Tibial artery (tissue), 4 donors: ENCODE measurements at regions not wholly inside any gene's neighbourhood (a gene's known extent, or its start where the extent isn't known, plus 50 kb on each side); places are given as distances from the start of the nearest gene placed in this dataset.

ENCODE experiments used
- DNase-seq, 2 donors: peaks; one replicate each; pipeline ENCODE4 v3.0.0-alpha.2; 2019
- H3K27ac ChIP-seq, 2 donors: fragments of 200-600 bp; sonication (generic) in 1 of 2; 1 replicate in 1 of 2; 2 replicates in 1 of 2; pipeline ENCODE4 v1.5.1; 2018 to 2019; ENCODE audit warnings: mild to moderate bottlenecking in 1 of 2
- H3K27me3 ChIP-seq, 2 donors: fragments of 200-600 bp; sonication (generic) in 1 of 2; one replicate each; pipeline versions ENCODE4 v1.5.1 to v1.6.0; 2016 to 2019
- H3K36me3 ChIP-seq, 3 donors: fragments of 200-600 bp; sonication (generic) in 2 of 3; one replicate each; pipeline ENCODE4 v1.5.1; 2016 to 2019; ENCODE audit warnings: mild to moderate bottlenecking in 2 of 3
- H3K4me1 ChIP-seq, 4 donors: fragments of 200-600 bp; sonication (generic) in 2 of 4; 1 replicate in 3 of 4; 2 replicates in 1 of 4; pipeline ENCODE4 v1.5.1; 2016 to 2019
- H3K4me3 ChIP-seq, 2 donors: fragments of 200-600 bp; sonication (generic) in 1 of 2; 1 replicate in 1 of 2; 2 replicates in 1 of 2; pipeline ENCODE4 v1.5.1; 2018 to 2019; ENCODE audit warnings: mild to moderate bottlenecking in 2 of 2
- H3K9me3 ChIP-seq, 3 donors: fragments of 200-600 bp; sonication (generic) in 1 of 3; one replicate each; pipeline ENCODE4 v1.5.1; 2016 to 2019
- intact Hi-C: fragments of 100-400 bp; cut with DNase I; formaldehyde crosslinking; loops from one replicate; pipeline ENCODE4 v1.15.0; 2023; ENCODE audit warnings: low total_unique reads
- TF ChIP-seq, protein P1 (sequence below), 2 experiments: fragments of 200-600 bp in 1 of 2; fragments of 450-650 bp in 1 of 2; IDR thresholded peaks; one replicate each; pipeline ENCODE4 v1.5.1; 2017 to 2019; ENCODE audit warnings: antibody characterized with exemption in 2 of 2, mild to moderate bottlenecking in 1 of 2, moderate library complexity in 1 of 2

DNA sequence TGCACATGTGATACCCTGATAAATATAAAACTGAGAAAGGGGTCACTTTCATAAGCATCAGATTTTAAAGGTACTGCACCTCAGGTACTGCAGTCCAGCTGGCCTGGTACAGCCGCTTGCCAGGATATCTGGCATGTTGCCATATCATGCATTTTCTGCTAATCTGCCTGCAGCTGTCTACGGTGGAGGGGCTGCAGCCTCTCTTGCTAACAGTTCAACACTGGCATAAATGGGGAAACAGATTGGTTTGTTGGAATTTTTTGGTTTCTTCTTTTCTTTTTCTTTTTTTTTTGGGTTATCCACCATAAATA lies 71.5 kb downstream of the MIS18A start:
- no peak for DNase-seq
- TF ChIP-seq, protein P1, sequence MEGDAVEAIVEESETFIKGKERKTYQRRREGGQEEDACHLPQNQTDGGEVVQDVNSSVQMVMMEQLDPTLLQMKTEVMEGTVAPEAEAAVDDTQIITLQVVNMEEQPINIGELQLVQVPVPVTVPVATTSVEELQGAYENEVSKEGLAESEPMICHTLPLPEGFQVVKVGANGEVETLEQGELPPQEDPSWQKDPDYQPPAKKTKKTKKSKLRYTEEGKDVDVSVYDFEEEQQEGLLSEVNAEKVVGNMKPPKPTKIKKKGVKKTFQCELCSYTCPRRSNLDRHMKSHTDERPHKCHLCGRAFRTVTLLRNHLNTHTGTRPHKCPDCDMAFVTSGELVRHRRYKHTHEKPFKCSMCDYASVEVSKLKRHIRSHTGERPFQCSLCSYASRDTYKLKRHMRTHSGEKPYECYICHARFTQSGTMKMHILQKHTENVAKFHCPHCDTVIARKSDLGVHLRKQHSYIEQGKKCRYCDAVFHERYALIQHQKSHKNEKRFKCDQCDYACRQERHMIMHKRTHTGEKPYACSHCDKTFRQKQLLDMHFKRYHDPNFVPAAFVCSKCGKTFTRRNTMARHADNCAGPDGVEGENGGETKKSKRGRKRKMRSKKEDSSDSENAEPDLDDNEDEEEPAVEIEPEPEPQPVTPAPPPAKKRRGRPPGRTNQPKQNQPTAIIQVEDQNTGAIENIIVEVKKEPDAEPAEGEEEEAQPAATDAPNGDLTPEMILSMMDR (IDR thresholded peaks at IDR 0.05) = no peak

DNA sequence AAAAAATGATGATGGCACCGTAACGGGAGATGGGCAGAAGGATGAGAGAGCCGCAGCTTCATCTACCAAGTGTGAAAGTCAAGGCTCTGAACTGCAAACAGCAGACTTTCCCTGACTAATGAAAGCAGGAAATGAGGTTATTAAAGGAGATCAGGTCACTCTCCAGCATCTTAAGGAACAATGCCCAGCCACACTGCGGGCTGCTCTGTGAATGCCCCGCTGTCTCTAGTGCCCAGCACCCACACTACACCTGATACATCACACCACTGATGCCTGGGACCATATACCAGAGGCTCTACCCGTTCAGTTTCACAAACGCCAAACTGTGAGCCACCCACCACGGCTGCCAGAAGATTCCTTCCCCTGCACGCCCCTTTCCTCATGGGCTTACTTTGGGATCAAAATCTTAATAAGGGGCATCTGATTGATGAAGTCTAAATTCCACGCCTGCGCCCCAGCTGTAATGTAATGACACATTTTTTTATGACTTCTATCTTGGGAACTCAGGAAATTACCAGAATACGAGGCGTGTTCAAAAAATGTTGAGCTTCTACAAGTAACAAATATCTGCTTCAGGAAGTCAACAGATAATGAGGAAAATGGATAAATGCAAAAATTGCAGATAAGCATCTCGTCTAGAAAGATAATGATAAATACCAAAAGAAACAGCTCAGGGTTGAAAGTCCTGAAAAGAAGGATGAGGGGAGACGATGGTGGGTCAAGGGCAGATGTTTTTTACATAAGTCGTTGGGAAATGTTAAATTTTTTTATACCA lies 72.0 kb downstream of the MIS18A start:
- no peaks in the 10 kb centered on the region for H3K27me3 ChIP-seq
- TF ChIP-seq, protein P1 (IDR thresholded peaks at IDR 0.05) = no peak
- H3K4me1 ChIP-seq = no peaks in the 10 kb centered on the region
- no peaks in the 10 kb centered on the region for H3K9me3 ChIP-seq
- no peak for DNase-seq
- H3K27ac ChIP-seq = no peak overlapping the region
- intact Hi-C loops = no loop called here
- no peaks in the 10 kb centered on the region for H3K36me3 ChIP-seq
- H3K4me3 ChIP-seq = no peak overlapping the region

More for the DNA sequence above, 71.5 kb downstream of the MIS18A start:
- Histone ChIP-seq H3K9me3 (no peaks in the 10 kb centered on the region), H3K27ac (no peak overlapping the region), H3K4me1 (no peaks in the 10 kb centered on the region), H3K4me3 (no peak overlapping the region), H3K36me3 (no peaks in the 10 kb centered on the region), H3K27me3 (no peaks in the 10 kb centered on the region)
- intact Hi-C loops = no loop called here

DNA sequence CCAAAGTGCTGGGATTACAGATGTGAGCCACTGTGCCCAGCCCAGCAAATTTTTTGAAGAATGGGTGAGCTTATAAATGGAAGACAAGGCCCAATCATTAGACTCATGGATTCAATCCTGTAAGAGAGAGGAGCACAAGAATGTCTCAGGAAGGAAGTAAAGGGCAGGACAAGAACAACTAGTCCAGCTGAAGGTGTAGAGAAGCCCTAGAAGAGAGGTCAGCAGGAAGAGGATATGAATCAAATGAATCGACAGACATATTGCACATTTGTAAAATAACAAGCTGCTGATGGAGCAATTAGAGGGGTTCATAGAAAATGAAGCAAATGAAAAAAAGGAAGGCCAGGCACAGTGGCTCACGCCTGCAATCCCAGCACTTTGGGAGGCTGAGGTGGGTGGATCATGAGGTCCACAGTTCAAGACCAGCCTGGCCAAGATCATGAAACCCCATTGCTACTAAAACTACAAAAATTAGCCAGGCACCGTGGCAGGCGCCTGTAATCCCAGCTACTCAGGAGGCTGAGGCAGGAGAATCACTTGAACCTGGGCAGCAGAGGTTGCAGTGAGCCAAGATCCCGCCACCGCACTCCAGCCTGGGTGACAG lies 74.9 kb downstream of the MIS18A start:
- TF ChIP-seq, protein P1 (IDR thresholded peaks at IDR 0.05) = no peak
- Histone ChIP-seq H3K27me3 (no peaks in the 10 kb centered on the region), H3K4me3 (no peak overlapping the region), H3K4me1 (no peaks in the 10 kb centered on the region), H3K36me3 (no peaks in the 10 kb centered on the region), H3K27ac (no peak overlapping the region), H3K9me3 (no peaks in the 10 kb centered on the region)
- DNase-seq = no peak
- intact Hi-C loops = no loop called here

DNA sequence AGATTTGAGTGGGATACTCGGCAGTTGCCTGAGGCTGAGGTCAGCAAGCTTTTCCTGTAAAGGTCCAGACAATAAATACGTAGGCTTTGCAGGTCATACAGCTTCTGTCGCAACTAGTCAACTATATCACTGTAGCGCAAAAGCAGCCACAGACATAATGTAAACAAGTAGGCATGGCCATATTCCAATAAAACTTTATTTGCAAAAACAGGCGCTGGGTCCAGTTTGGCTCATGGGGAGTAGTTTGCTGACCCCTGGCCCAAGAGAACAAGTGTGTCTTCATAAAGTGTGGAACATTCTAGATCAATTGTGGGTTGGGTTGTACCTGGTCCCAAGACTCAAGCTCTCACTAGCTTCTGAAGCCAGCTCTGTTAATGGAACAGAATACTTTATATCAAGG lies 78.8 kb downstream of the MIS18A start:
- intact Hi-C loops = no loop called here
- H3K4me3 ChIP-seq = no peak overlapping the region
- H3K9me3 ChIP-seq = no peaks in the 10 kb centered on the region
- no peaks in the 10 kb centered on the region for H3K27me3 ChIP-seq
- TF ChIP-seq, protein P1 (IDR thresholded peaks at IDR 0.05) = no peak
- no peak for DNase-seq
- H3K36me3 ChIP-seq = no peaks in the 10 kb centered on the region
- peaks cover 0 to 8% (median 0%) of the 10 kb centered on the region in 4 donors for H3K4me1 ChIP-seq
- H3K27ac ChIP-seq = no peak overlapping the region

DNA sequence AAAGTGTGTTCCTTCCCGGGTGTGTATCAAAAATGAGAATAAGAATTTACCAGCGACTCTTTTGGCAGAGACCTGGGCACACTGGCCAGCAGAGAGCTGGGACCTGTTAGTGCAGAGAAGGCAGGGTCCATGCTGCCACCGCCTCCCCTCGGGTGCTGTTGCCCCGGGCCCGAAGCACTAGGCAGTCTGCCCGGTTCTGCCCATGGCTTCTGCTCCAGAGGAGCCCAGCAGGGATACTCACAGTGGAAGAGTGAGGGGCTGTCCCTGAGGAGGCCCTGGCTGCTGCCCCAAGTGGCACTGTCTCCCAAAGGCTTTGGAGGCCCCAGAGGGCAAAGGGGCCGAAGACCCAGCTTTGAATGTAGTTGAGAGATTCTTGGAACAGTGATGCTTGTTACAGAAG lies 80.5 kb downstream of the MIS18A start:
- Histone ChIP-seq H3K36me3 (no peaks in the 10 kb centered on the region), H3K9me3 (no peaks in the 10 kb centered on the region), H3K27me3 (no peaks in the 10 kb centered on the region), H3K4me1 (peaks cover 0 to 8% (median 0%) of the 10 kb centered on the region in 4 donors), H3K27ac (no peak overlapping the region), H3K4me3 (no peak overlapping the region)
- no peak for DNase-seq
- TF ChIP-seq, protein P1 (IDR thresholded peaks at IDR 0.05) = no peak
- intact Hi-C loops = no loop called here
